DND-41 (cell line): ENCODE measurements at regions not wholly inside any gene's neighbourhood (a gene's known extent, or its start where the extent isn't known, plus 50 kb on each side); places are given as distances from the start of the nearest gene placed in this dataset.

ENCODE experiments used
- EZH2 ChIP-seq: IDR thresholded peaks from 3 replicates; pipeline ENCODE4 v1.6.1; 2012; ENCODE audit warnings: borderline replicate concordance, low read depth, mild to moderate bottlenecking, moderate library complexity, low read length, inconsistent platforms; ENCODE audit not compliant: severe bottlenecking
- TF ChIP-seq, protein P1 (sequence below): IDR thresholded peaks from 2 replicates; pipeline ENCODE4 v1.5.1; 2012; ENCODE audit warnings: borderline replicate concordance, low read length, moderate library complexity, mild to moderate bottlenecking; ENCODE audit not compliant: poor library complexity, severe bottlenecking; ENCODE audit errors: extremely low read depth

DNA sequence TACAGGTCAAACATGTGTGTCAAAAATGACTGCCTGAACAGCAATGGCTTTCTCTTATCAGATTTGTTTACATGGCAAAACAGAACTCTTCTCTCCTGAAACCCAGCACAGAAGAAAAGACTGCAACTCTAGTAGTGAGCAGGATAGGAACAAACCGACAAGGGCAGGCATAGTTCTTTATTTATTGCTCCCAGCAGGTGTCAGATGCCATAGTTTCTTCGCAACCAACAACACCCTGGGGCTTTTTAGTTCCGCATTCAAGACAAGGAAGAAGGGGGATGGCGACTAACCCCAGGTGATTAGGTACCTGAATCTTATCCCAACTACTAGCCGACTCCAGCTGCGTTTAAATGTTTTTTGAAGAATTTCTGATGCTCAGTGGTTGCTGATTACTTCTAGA is 367.5 kb upstream of the FIGN start:
- TF ChIP-seq, protein P1, sequence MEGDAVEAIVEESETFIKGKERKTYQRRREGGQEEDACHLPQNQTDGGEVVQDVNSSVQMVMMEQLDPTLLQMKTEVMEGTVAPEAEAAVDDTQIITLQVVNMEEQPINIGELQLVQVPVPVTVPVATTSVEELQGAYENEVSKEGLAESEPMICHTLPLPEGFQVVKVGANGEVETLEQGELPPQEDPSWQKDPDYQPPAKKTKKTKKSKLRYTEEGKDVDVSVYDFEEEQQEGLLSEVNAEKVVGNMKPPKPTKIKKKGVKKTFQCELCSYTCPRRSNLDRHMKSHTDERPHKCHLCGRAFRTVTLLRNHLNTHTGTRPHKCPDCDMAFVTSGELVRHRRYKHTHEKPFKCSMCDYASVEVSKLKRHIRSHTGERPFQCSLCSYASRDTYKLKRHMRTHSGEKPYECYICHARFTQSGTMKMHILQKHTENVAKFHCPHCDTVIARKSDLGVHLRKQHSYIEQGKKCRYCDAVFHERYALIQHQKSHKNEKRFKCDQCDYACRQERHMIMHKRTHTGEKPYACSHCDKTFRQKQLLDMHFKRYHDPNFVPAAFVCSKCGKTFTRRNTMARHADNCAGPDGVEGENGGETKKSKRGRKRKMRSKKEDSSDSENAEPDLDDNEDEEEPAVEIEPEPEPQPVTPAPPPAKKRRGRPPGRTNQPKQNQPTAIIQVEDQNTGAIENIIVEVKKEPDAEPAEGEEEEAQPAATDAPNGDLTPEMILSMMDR, result no peak
- no peak for TF ChIP-seq EZH2
